ENCODE measurements at regions not wholly inside any gene's neighbourhood (a gene's known extent, or its start where the extent isn't known, plus 50 kb on each side); places are given as distances from the start of the nearest gene placed in this dataset.

- no peak for TF ChIP-seq RAD21 (IDR thresholded peaks at IDR 0.05; ENCODE audit: low read length)
- TF ChIP-seq CTCF (conservative IDR thresholded peaks at IDR 0.05; ENCODE audit: low read depth, low read length), result no peak
- no peak for TF ChIP-seq RCOR1 (IDR thresholded peaks at IDR 0.05; ENCODE audit: insufficient replicate concordance, low read length)
Measured at GRCh38 chr7:47066976-47067614, 514.8 kb downstream of the TNS3 start.

All from IMR-90 (cell line).